ENCODE measurements at regions not wholly inside any gene's neighbourhood (a gene's known extent, or its start where the extent isn't known, plus 50 kb on each side); places are given as distances from the start of the nearest gene placed in this dataset.
"Not testable (repeated sequence)": the region's sequence is repeated elsewhere in the genome, so short reads cannot be mapped to it uniquely, and the experiment has no call there.

- TF ChIP-seq CTCF (IDR thresholded peaks at IDR 0.05); POLR2A (IDR thresholded peaks at IDR 0.05); POLR2AphosphoS5 (IDR thresholded peaks at IDR 0.05; ENCODE audit: insufficient read depth in 1 of 2, low read depth in 1 of 2): not testable (repeated sequence)
These were observed 76.2 kb upstream of the C16orf82 start for GRCh38 chr16:26990384-26991120.

Data from vagina (tissue), 2 donors.